MM.1S (cell line): ENCODE measurements at regions not wholly inside any gene's neighbourhood (a gene's known extent, or its start where the extent isn't known, plus 50 kb on each side); places are given as distances from the start of the nearest gene placed in this dataset.

Experiments
- CTCF ChIP-seq: fragments of 300-600 bp; sonication (generic); IDR thresholded peaks from 2 replicates; pipeline ENCODE4 v1.5.1; 2016; ENCODE audit warnings: antibody characterized with exemption, low read length, mixed read lengths
- EZH2 ChIP-seq: fragments of 300-600 bp; sonication (generic); optimal IDR thresholded peaks from 2 replicates; pipeline ENCODE3; 2017; ENCODE audit warnings: low read depth, mild to moderate bottlenecking, antibody characterized with exemption, low read length, mixed read lengths

- TF ChIP-seq CTCF (no peak), EZH2 (no peak)
Measured at GRCh38 chr13:84352946-84353345, 470.7 kb upstream of the SLITRK1 start.
